Chondrocyte (in vitro differentiated cells): ENCODE measurements at regions not wholly inside any gene's neighbourhood (a gene's known extent, or its start where the extent isn't known, plus 50 kb on each side); places are given as distances from the start of the nearest gene placed in this dataset.
A peak's percentile ranks its signal among the peaks of the same experiment; 100 is the strongest.

Experiments used
- DNase-seq: peaks from one replicate; pipeline ENCODE4 v3.0.0; 2021; ENCODE audit warnings: mixed read lengths, low spot score
- H3K27ac Mint-ChIP-seq: one replicate; pipeline ENCODE4 v1.8.0; 2021; ENCODE audit warnings: mild to moderate bottlenecking, moderate library complexity, mixed read lengths; ENCODE audit not compliant: unreplicated experiment
- H3K27me3 Mint-ChIP-seq: 2 replicates; pipeline ENCODE4 v1.8.0; 2021; ENCODE audit warnings: low read depth, mixed read lengths
- H3K36me3 Mint-ChIP-seq: 2 replicates; pipeline ENCODE4 v1.8.0; 2021; ENCODE audit warnings: low read depth, mixed read lengths
- H3K4me1 Mint-ChIP-seq: 2 replicates; pipeline ENCODE4 v1.8.0; 2021; ENCODE audit warnings: low read depth, mild to moderate bottlenecking, mixed read lengths
- H3K4me3 Mint-ChIP-seq: one replicate; pipeline ENCODE4 v1.8.0; 2021; ENCODE audit warnings: mild to moderate bottlenecking, moderate library complexity, mixed read lengths; ENCODE audit not compliant: unreplicated experiment
- H3K9me3 Mint-ChIP-seq: 2 replicates; pipeline ENCODE4 v1.8.0; 2021; ENCODE audit warnings: low read depth, mixed read lengths
- TF ChIP-seq, protein P1 (sequence below): fragments of 200-600 bp; sonication (generic); IDR thresholded peaks from 2 replicates; pipeline ENCODE4 v1.5.0; 2021; ENCODE audit warnings: antibody characterized with exemption, mild to moderate bottlenecking, moderate library complexity

DNA sequence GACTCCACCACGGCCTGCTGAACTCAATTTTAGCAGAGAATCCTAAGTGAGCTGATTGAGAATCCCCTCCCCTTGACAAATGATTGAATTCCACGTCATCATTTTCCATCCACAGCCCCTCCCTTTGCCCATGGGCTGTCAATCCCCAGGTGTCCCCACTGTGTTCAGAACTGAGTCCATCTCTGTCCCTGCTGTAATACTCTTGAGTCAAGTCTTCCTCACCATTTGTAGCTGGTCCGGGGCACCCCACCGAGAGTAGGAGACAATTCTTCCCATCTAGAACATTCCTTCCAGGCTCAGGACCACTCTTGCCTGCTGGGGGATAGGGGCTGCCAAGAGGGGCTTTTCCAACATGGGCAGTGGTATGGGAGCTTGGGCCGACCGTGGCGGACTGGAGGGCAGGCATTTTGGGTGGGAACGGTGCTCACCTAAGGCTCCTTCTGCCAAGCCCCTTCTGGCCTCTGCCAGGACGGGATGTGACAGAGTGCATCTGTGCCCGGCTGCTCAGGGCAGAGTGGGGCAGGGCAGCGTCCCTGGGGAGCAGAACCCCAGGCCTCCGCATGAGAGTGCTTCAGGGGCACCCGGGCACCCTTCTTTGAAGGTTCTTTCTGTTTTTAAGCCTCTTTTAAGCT lies 218.1 kb upstream of the RTL1 start:
- Mint-ChIP-seq H3K4me1 (peaks cover 22% of the 10 kb centered on the region), H3K27me3 (no peaks in the 10 kb centered on the region), H3K4me3 (no peak overlapping the region), H3K9me3 (no peaks in the 10 kb centered on the region), H3K27ac (no peak overlapping the region), H3K36me3 (no peaks in the 10 kb centered on the region)
- TF ChIP-seq, protein P1, sequence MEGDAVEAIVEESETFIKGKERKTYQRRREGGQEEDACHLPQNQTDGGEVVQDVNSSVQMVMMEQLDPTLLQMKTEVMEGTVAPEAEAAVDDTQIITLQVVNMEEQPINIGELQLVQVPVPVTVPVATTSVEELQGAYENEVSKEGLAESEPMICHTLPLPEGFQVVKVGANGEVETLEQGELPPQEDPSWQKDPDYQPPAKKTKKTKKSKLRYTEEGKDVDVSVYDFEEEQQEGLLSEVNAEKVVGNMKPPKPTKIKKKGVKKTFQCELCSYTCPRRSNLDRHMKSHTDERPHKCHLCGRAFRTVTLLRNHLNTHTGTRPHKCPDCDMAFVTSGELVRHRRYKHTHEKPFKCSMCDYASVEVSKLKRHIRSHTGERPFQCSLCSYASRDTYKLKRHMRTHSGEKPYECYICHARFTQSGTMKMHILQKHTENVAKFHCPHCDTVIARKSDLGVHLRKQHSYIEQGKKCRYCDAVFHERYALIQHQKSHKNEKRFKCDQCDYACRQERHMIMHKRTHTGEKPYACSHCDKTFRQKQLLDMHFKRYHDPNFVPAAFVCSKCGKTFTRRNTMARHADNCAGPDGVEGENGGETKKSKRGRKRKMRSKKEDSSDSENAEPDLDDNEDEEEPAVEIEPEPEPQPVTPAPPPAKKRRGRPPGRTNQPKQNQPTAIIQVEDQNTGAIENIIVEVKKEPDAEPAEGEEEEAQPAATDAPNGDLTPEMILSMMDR: no peak
- no peak for DNase-seq

GRCh38 chr14:101122237-101123141 lies 219.0 kb upstream of the RTL1 start:
- no peaks in the 10 kb centered on the region for H3K36me3 Mint-ChIP-seq
- TF ChIP-seq, protein P1: no peak
- H3K27ac Mint-ChIP-seq: no peak overlapping the region
- no peaks in the 10 kb centered on the region for H3K27me3 Mint-ChIP-seq
- H3K9me3 Mint-ChIP-seq: no peaks in the 10 kb centered on the region
- no peak overlapping the region for H3K4me3 Mint-ChIP-seq
- peaks cover 22% of the 10 kb centered on the region for H3K4me1 Mint-ChIP-seq
- no peak for DNase-seq

DNA sequence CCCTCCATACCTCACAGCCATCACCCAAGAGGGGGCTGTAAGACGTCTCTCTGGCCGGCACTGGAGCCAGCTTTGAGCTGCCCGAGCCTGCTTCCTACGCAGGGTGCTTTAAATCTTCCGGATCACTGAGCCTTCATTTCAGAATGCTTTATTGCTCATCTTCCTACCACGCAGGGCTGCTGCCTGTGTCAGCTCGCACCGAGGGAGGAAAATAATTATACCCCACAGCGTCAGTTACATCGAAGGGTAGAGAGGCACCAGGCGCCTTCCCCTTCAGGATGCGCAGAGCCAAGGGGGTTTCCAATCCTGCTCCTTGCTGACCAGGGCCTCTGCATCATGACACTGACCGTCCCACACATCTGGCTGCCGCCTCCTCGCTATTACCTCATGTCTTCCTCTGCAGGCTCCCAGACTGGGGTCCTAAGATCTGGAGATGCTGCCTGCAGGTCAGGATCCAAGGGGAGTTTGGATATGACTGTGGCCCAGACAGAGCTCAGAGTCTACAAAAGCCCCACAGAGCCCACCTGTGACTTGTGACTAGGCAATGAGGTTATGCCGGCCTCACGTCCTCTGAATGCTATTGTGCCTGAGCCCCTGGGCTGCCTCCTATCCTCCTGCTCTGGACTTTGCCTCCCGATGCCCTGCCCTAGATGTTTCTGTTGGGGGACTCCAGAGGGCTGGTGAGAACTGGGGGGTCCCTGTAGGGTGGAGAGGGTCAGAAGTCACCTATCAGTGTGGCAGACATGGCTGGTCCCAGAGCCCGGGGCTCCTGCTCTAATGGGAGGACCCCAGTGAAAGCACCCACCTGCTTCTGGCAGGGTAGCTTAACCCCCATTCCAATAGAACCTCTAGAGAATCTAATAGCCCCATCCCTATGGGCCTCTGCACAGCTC lies 220.3 kb upstream of the RTL1 start:
- H3K36me3 Mint-ChIP-seq: no peaks in the 10 kb centered on the region
- no peak for DNase-seq

GRCh38 chr14:101124815-101125214 lies 221.3 kb upstream of the RTL1 start:
- peak; percentile 20 for DNase-seq
- Mint-ChIP-seq H3K36me3 (no peaks in the 10 kb centered on the region), H3K27ac (no peak overlapping the region), H3K4me1 (peaks cover 20% of the 10 kb centered on the region), H3K9me3 (no peaks in the 10 kb centered on the region), H3K4me3 (no peak overlapping the region), H3K27me3 (peaks cover 18% of the 10 kb centered on the region)
- TF ChIP-seq, protein P1: no peak

More for the DNA sequence above, 220.3 kb upstream of the RTL1 start:
- Mint-ChIP-seq H3K9me3 (no peaks in the 10 kb centered on the region), H3K27ac (no peak overlapping the region), H3K4me3 (no peak overlapping the region), H3K27me3 (peaks cover 10% of the 10 kb centered on the region), H3K4me1 (peaks cover 20% of the 10 kb centered on the region)
- TF ChIP-seq, protein P1: no peak

DNA sequence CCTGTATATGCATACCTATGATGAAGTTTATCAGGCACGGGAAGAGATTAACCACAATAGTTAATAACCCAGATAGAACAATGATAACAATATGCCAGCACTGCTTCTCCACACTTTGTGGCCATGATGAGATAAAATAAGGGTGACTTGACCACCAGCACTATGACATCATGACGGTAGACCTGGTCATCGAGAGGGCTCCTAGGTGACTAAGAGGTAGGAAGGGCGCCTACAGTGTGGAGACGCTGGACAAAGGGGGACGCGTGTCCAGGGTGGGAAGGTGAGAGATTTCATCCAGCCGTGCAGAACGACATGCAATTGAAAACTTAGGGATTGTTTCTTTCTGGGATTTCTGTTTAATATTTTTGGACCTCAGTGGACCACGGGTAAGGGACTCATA lies 221.8 kb upstream of the RTL1 start:
- TF ChIP-seq, protein P1: no peak
- H3K4me3 Mint-ChIP-seq: no peak overlapping the region
- H3K4me1 Mint-ChIP-seq: peaks cover 17% of the 10 kb centered on the region
- H3K9me3 Mint-ChIP-seq: no peaks in the 10 kb centered on the region
- H3K36me3 Mint-ChIP-seq: no peaks in the 10 kb centered on the region
- peaks cover 23% of the 10 kb centered on the region for H3K27me3 Mint-ChIP-seq
- no peak overlapping the region for H3K27ac Mint-ChIP-seq
- peak; percentile 24 for DNase-seq
